ENCODE measurements at regions not wholly inside any gene's neighbourhood (a gene's known extent, or its start where the extent isn't known, plus 50 kb on each side); places are given as distances from the start of the nearest gene placed in this dataset.

DNA sequence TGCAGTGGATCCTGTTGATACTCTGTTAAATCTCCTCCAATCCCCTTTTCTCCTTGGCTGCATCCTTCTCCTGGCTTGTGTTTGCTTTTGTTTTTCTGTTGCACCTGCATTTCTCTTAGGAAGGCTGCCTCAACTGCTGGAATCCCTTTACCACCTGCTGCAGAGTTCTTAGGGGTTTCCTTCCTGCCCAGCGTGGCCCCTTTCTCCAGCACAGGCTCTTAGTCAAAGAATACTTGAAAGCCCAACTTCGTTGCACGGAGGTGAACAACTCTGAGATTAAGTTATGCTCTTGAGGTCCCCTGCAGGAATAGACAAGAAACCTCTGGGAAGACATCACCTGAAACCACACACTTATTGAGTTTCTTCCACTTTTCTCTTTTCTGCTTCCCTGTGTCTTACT lies 121.6 kb upstream of the GRM7 start:
- TF ChIP-seq POLR2A (IDR thresholded peaks at IDR 0.05) (no peak), EP300 (IDR thresholded peaks at IDR 0.05) (no peak)
- TF ChIP-seq, protein P1, sequence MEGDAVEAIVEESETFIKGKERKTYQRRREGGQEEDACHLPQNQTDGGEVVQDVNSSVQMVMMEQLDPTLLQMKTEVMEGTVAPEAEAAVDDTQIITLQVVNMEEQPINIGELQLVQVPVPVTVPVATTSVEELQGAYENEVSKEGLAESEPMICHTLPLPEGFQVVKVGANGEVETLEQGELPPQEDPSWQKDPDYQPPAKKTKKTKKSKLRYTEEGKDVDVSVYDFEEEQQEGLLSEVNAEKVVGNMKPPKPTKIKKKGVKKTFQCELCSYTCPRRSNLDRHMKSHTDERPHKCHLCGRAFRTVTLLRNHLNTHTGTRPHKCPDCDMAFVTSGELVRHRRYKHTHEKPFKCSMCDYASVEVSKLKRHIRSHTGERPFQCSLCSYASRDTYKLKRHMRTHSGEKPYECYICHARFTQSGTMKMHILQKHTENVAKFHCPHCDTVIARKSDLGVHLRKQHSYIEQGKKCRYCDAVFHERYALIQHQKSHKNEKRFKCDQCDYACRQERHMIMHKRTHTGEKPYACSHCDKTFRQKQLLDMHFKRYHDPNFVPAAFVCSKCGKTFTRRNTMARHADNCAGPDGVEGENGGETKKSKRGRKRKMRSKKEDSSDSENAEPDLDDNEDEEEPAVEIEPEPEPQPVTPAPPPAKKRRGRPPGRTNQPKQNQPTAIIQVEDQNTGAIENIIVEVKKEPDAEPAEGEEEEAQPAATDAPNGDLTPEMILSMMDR (IDR thresholded peaks at IDR 0.05) = no peak
- Histone ChIP-seq H3K27ac (no peak overlapping the region), H3K27me3 (no peaks in the 10 kb centered on the region), H3K4me1 (ENCODE audit: insufficient read depth) (no peaks in the 10 kb centered on the region), H3K4me3 (no peak overlapping the region), H3K9me3 (no peaks in the 10 kb centered on the region), H3K36me3 (no peaks in the 10 kb centered on the region)
- intact Hi-C loops (cut with DNase I) = no loop called here
- 60 to 72% (median 71%) methylated on average over 3 of the region's 3 CpGs for WGBS, 3 donors
- DNase-seq = no peak

DNA sequence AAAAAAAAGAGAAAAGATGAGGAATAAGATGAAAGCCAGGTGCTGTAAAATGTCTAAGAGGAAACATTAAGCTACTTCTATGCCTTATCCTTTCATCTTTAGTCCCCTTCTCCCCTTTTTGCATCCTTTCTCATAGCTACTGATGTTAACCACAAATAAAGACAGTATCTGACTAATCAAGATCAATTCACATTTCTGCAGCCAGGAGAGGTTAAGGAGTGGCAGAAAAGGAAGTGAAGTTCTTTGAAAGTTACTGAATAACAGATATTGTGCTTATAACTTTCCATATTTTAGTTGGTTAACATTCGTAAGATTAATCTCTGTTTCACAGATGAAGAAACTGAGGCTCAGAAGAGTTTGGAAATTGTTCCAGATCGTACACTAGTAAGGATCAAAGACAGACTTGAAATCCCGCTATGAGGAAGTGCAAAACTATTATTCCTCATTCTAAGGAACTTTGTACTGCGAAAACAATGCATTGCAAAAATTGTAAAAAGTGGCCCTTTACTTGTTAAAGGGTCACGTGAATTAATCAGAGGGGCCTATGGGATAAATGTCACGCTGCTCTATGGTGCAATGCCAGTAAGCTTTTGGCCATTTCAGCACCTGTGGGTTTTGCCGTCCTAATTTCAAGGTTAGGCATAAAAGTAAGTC lies 117.7 kb upstream of the GRM7 start:
- no peak overlapping the region for H3K27ac ChIP-seq
- intact Hi-C loops (cut with DNase I) = no loop called here

DNA sequence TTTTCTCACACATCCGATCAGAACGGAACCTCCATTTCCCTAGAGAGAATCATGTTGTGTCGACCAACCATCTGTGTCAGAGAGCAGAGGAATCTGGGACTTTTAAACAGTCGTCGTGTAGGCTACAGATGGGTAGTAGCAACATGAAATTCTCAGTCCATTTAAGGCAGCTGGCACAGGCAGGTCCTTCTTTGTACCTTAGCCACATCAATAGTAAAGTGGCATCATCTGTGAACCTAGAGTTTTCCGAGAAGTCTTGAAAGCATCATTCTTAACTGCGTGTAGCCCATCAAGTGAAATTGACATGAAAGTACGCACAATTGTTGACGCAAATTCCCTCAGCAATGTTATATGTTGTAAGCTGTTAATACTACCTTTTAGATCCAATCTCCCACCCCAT lies 114.5 kb upstream of the GRM7 start:
- WGBS, 3 donors = 93 to 97% (median 94%) methylated on average over 9 of the region's 9 CpGs
- Histone ChIP-seq H3K27me3 (no peaks in the 10 kb centered on the region), H3K4me1 (ENCODE audit: insufficient read depth) (no peaks in the 10 kb centered on the region), H3K9me3 (no peaks in the 10 kb centered on the region), H3K4me3 (no peak overlapping the region), H3K27ac (no peak overlapping the region), H3K36me3 (no peaks in the 10 kb centered on the region)
- intact Hi-C loops (cut with DNase I) = no loop called here
- TF ChIP-seq POLR2A (IDR thresholded peaks at IDR 0.05) = no peak
- TF ChIP-seq, protein P1 (IDR thresholded peaks at IDR 0.05) = no peak
- TF ChIP-seq EP300 (IDR thresholded peaks at IDR 0.05) = no peak
- DNase-seq = no peak

More for the DNA sequence above, 117.7 kb upstream of the GRM7 start:
- DNase-seq = no peak
- H3K4me3 ChIP-seq = no peak overlapping the region
- 84 to 88% (median 87%) methylated on average over 7 of the region's 7 CpGs for WGBS, 3 donors
- no peaks in the 10 kb centered on the region for H3K9me3 ChIP-seq
- no peaks in the 10 kb centered on the region for H3K36me3 ChIP-seq
- no peaks in the 10 kb centered on the region for H3K4me1 ChIP-seq (ENCODE audit: insufficient read depth)
- H3K27me3 ChIP-seq = no peaks in the 10 kb centered on the region
- no peak for TF ChIP-seq POLR2A (IDR thresholded peaks at IDR 0.05)
- TF ChIP-seq EP300 (IDR thresholded peaks at IDR 0.05) = no peak
- TF ChIP-seq, protein P1 (IDR thresholded peaks at IDR 0.05) = no peak

DNA sequence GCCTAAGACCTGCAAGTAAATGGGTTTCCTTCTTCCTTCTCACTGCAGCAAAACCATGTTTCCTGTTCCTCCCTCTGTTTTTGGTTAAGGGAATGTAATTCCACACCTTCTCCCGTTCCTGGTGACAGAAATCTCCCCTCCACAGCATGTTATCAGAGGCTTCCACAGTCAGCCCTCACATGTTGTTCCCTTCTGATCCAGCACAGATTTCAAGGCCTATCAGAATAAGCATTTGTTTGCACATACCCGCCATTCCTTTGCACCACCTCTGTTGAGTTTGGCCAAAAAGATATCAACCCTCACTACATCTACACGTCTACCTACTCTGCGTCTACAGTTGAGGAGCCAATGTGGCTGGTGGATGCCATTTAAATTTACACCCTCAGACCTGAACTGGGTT lies 113.9 kb upstream of the GRM7 start:
- no peaks in the 10 kb centered on the region for H3K27me3 ChIP-seq
- H3K36me3 ChIP-seq = no peaks in the 10 kb centered on the region
- DNase-seq = no peak
- H3K27ac ChIP-seq = no peak overlapping the region
- intact Hi-C loops (cut with DNase I) = no loop called here
- 78 to 86% (median 80%) methylated on average over 4 of the region's 4 CpGs for WGBS, 3 donors
- H3K4me1 ChIP-seq (ENCODE audit: insufficient read depth) = no peaks in the 10 kb centered on the region
- no peak overlapping the region for H3K4me3 ChIP-seq
- no peak for TF ChIP-seq EP300 (IDR thresholded peaks at IDR 0.05)
- no peak for TF ChIP-seq POLR2A (IDR thresholded peaks at IDR 0.05)
- TF ChIP-seq, protein P1 (IDR thresholded peaks at IDR 0.05) = no peak
- H3K9me3 ChIP-seq = no peaks in the 10 kb centered on the region
